Fibroblast of peridontal ligament (primary cell): ENCODE measurements at regions not wholly inside any gene's neighbourhood (a gene's known extent, or its start where the extent isn't known, plus 50 kb on each side); places are given as distances from the start of the nearest gene placed in this dataset.

Source experiments
- DNase-seq: peaks from one replicate; pipeline ENCODE4 v3.0.0-alpha.2; 2010; ENCODE audit errors: extremely low read depth

- no peak for DNase-seq
Measured at GRCh38 chr2:42957861-42958301, 165.5 kb upstream of the HAAO start.

GRCh38 chr2:42957109-42957860 lies 164.9 kb upstream of the HAAO start:
- no peak for DNase-seq

GRCh38 chr2:42954227-42954962 lies 162.0 kb upstream of the HAAO start:
- peak; percentile 73 for DNase-seq

GRCh38 chr2:42953216-42953615 lies 160.8 kb upstream of the HAAO start:
- DNase-seq = no peak

GRCh38 chr2:42951263-42951938 lies 159.0 kb upstream of the HAAO start:
- no peak for DNase-seq

GRCh38 chr2:42949125-42949524 lies 156.7 kb upstream of the HAAO start:
- DNase-seq = no peak

GRCh38 chr2:42947809-42948600 lies 155.6 kb upstream of the HAAO start:
- DNase-seq = no peak

- DNase-seq = no peak
Measured at GRCh38 chr2:42944779-42945415, 152.5 kb upstream of the HAAO start.

GRCh38 chr2:42942990-42943493 lies 150.7 kb upstream of the HAAO start:
- no peak for DNase-seq

GRCh38 chr2:42942214-42942989 lies 150.0 kb upstream of the HAAO start:
- DNase-seq = no peak

GRCh38 chr2:42941633-42942176 lies 149.3 kb upstream of the HAAO start:
- DNase-seq = no peak

GRCh38 chr2:42939411-42940206 lies 147.2 kb upstream of the HAAO start:
- DNase-seq = no peak

- no peak for DNase-seq
Measured at GRCh38 chr2:42938671-42939370, 146.4 kb upstream of the HAAO start.

- DNase-seq = no peak
Measured at GRCh38 chr2:42937171-42937875, 144.9 kb upstream of the HAAO start.

GRCh38 chr2:42935692-42936671 lies 143.6 kb upstream of the HAAO start:
- no peak for DNase-seq

- DNase-seq = no peak
Measured at GRCh38 chr2:42934580-42935186, 142.3 kb upstream of the HAAO start.
